GM19452 (cell line): ENCODE measurements at regions not wholly inside any gene's neighbourhood (a gene's known extent, or its start where the extent isn't known, plus 50 kb on each side); places are given as distances from the start of the nearest gene placed in this dataset.

Experiments
- ATAC-seq: cut with Tn5 transposase; IDR thresholded peaks from one replicate; pipeline ENCODE4 v1.9.1; 2021; ENCODE audit not compliant: unreplicated experiment

DNA sequence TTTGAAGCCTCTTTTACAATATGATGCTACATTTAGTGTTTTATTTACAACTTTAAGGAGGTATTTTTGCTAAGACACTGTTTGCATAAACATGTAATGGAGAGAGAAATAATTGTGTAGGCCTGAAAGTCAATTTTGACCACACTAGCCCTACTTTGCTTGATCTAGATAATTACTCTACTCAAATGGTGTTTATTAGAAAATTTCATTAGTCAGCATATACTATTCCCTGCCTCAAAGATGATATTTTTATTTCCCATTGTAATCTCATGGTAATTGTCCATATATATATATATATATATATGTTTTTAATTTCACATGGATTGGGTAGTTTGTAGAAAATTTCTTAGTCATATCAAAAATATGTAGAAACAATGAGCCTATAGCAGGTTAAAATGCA is 632.2 kb downstream of the SATB2 start:
- no peak for ATAC-seq

DNA sequence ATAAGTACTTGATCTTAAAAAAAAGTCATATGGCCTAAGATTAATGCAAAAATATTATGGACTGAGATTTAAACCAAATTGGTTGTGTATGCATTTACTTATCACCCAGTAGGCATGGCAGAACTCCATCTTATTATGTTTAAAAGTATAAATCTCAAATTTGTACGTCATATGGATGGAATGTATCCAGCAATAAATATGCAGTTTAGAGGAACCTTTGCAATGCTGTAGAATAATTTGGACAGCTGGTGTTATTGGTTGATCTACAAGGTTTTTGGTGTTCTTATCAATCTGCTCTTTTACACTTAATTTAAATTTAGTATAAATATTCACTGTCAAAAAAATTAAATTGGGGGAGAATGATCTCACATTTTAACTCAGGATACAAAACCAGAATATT is 640.2 kb downstream of the SATB2 start:
- no peak for ATAC-seq

DNA sequence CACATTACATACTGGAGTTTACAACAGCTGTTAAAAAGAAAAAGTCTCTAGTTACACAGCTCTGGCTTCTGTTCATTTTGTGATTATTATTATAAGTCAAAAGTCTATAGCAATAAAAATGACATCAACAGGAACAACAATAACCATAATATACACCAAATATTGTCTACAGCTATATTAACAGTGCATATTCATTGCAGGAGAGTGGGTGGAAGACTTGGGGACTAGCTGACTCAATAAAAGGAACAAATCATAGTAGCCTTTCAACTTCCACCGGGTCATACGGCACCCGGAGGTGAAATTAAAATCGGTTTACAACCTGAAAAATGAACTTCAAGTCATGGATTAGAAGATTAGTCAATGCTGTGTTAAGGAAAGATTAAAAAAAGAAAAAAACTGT is 642.1 kb downstream of the SATB2 start:
- ATAC-seq = no peak

DNA sequence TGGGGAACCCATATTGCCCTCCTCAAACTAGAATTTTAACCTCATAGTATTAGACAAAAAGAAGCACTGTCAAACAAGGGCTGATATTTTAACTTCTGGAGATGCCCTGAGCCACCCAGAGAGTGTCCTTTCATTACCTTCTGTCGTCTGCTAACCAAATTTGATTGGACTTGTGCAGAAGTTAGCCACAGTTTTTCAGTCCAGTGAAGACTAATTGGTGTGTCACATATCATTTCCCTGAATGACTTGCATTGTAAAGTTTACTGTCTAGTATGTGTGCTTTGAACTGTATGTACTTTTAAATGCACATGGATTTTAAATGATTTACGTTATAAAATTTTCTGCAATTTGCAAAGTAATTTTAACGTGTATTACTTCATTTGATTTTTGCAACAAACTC is 646.5 kb downstream of the SATB2 start:
- ATAC-seq = no peak

DNA sequence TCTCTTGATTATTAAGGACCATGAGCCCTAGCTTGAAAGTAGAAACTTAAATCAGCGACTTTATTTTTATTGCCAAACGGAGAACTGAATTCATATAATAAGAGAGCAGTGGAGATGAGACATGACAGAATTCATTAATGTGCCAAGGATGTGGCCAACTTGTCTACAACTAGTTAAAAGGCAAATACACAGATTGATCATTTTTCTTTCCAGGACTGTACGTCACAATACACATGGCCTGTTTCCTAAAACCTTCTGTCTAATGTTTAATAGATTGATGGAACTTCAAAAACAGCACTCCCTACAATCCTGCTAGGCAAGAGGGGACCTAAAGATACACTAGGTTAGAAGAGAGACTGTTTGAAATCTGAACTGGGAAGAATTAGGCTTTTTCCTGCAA is 647.8 kb downstream of the SATB2 start:
- ATAC-seq = no peak

DNA sequence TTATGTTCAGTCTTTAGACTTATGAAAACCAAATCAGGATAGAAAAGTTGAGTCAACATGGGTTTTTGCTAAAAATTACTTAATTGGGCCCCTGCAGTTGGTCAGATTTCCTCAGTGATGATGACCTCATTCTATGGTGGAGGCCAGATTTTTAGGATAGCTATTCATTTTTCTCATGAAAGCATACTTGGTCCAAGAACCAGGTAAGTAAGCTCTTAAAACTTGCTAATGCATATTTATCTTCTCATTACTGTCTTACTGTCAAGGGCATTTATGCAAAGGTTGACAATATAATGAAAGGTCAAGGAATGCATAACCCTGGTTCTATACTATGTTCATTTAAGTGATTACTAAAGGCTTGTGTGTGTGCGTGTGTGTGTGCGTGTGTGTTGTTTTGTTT is 650.6 kb downstream of the SATB2 start:
- no peak for ATAC-seq

DNA sequence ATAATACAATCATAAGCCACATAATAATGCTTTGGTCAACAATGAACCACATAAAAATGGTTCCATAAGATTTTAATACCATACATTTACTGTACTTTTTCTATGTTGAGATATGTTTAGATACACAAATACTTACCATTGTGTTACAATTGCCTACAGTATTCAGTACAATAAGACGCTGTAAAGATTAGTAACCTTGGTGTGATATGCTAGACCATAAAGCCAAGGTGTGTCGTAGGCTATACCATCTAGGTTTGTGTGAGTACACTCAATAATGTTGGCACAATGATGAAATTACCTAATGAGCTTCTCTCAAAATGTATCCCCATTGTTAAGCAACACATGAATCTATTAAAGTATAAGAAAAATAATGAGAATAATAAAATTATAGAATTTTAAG is 662.3 kb downstream of the SATB2 start:
- ATAC-seq = no peak

DNA sequence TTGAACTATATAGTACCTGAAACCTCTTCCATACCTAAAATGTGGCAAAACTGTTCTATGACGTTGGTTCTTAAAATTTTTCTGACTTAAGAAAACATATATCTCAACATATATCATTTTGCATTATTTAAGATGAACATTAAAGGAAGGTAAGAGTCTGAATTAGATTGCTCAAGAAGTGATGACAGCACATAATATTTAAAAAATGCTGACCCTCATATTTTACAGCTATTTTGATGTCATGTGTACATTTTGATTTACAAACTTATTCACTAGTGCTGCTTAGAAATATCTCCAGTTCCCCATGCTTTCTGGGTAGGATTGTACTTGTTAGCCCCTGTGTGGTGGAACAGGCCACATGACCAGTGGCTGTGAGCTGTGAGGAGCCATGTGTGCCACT is 666.1 kb downstream of the SATB2 start:
- ATAC-seq = no peak

DNA sequence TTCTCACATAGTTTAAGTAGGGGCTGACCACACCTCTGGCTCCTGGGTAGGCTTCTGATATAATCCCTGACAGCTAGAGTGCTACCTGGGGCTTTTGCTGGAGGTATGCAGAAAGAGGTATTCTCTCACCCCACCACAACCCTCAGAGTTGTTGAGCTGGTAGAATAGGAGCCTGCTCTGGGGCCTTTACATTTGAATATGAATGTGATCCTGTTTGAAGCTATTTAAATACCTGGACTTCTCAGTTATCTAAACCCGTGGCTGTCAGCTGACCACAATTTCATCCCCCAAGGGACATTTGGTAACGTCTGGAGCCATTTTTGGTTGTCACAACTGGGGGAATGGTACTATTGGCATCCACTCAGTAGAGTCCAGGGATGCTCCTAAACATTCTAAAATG is 669.1 kb downstream of the SATB2 start:
- no peak for ATAC-seq

DNA sequence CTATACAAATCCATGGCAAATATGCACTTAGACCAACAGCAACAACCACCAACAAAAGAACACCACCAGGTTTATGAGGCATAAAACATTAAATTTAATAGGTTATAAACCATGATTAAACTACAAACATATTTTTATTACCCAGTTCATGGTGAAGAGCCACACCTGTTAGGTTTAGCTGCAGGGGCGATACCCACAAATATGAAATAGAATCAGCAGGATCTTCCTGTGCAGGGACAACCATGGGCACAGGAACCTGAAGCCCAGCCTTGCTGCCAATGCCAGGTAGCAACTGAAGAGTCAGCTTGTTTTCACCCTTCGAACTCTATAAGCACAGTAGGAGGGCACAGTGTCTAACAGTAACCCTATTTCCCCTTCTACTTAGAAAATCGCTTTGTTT is 675.0 kb downstream of the SATB2 start:
- ATAC-seq = no peak

DNA sequence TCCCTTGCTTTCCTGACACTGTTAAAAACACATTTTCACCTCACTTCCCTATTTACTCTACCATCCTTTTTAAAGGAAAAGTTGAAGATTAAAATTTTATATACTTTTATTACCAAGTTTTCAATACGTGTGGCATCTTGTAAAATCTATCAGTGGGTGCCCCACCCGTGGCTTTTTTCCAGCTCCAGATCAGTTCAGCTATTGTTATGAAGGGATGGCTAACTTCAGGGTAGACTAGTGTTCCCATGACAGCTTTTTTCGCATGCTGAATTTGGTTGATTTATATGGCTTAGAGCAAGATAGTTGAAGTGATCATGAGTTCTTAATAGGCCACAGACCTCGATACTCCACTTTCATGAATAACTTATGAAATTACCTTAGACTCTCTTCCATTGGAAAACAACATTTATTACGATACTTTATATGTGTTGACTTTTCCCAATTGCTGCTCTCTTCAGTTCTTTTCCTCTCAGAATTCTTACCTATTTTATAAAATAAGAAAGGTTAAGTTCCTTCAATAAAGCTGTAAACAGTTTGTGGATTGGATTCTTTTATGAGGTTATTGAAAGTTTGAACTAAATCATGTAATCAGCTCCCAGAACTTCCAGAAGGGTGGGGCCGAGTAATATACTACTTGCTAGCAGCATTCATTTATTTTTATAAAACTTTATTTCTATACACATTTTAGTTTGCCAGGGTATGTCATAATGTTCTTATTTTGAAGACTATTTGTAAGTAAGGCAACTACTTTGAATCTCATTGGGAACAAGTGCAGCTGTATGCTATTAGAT is 680.9 kb downstream of the SATB2 start:
- no peak for ATAC-seq

DNA sequence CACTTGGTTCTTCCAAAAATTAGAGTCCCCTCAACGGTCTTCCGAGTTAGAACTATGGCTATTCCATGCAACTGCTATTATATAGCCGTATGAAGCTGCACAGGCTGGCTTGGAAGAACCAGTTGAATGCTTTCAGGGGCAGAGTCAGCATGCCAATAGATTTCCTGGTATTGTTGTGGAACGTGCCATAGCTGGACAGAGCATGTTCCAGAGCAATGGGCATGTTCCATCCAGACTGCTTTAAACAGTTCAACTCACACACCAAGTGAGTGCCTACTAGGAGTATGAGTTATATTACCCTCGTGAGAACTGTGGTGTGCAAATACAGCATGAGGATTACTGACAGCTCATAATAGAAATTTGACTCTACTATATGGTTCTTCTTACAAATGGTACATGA is 682.0 kb downstream of the SATB2 start:
- no peak for ATAC-seq

DNA sequence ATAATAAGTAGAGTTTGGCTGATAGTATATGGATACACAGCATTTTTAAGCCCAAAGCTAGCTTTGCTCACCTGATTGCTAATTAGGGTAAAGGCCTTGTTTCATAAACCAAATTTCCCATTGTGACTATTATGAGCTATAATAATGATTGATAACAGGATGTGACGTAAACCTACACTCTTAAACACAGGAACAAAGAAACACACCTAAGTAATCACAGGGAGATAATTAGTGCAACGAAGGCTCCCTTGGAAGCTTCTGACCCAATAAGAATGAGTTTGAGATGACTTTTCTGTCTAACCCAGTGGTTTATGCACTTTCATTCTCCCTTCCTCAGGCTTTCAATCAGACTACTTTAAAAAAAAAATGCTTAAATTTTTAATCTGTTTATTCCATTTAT is 683.2 kb downstream of the SATB2 start:
- no peak for ATAC-seq

DNA sequence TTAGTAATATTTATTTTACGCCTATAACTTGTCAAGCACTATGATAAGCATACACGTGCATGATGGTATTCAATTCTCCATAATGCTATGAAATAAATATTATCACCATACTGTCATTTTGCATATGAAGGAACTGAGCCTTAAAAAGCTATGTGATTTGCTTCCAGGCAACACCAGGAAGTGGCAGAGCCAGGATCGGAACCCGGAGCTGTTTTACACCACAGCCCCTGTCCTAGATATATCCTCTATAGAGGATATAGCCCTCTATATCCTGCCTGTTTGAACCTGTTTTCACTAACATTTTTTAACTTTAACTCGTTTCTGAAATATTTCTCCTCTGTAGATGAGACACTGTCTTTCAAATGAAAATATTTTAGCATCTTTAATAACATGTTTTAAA is 690.0 kb downstream of the SATB2 start:
- no peak for ATAC-seq

DNA sequence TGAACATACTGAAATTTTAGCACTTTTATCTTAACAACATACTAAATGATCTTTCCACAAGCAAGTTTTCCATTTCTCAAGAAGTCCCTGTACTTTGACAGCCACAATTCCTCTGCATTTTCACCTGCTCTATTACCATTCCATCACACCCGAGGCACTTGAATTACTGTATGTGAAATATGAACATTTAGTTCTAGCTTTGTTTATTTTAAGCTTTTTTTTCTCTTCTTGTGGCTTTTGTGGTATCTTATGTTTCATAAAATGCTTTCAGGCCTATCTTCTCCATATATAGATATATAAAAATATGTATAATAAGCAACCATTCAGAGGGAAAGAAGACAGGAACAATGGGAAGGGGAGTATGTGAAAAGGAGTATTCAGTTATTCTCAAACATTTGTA is 693.9 kb downstream of the SATB2 start:
- no peak for ATAC-seq

DNA sequence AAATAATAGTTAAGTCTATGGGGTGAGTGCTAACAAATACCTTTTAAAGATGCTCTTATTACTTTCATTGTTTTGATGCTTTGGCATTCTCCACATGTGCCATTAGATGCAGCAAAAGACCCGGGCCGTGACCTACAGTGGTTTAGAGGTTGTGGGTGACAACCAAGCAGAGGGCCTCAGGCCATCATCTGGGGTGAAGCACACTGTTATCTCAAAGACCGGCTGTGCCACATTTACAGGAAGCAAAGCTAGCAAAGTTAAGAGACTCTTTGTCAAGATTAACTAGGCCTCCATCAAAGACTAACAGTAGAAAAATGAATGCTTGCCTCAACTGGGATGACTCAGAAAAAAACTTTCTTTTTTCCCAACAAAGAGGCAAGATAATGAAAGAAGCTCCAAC is 695.3 kb downstream of the SATB2 start:
- no peak for ATAC-seq

DNA sequence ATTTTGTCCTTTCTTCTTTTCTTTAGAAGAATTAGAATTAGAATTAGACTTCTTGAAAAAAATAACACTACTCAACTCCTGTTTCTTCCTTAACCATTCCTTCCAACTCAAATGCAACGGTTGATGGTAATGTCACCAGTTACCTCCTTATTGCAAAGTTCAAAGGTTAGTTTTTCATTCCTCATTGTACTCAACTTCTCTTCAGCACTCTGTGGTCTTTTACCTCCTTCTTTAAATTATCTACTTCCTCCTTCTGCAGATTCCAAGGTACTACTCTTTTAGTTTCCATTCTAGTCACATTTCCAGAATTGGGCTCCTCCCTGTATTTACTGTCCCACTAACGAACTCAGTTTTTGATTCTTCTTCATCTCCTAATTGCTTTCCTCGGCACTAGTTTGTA is 700.7 kb downstream of the SATB2 start:
- no peak for ATAC-seq

DNA sequence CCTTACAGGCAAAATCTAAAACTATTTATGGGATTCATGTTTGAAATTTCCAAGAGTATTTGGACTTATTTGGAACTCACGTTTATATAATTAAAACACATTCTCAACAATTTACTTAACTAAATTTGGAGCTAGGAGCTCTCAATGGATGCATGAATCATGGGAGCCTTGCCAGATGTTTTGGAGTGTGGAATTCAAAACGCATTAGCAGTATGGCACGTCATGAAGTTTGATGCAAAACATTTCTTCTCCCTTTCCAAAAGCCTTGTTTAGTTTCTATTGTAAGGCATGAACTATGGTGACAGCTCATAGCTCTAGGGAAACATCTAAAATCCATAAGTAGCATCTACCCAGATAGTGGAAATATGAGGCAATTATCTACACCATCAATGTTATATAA is 701.6 kb downstream of the SATB2 start:
- ATAC-seq = no peak

DNA sequence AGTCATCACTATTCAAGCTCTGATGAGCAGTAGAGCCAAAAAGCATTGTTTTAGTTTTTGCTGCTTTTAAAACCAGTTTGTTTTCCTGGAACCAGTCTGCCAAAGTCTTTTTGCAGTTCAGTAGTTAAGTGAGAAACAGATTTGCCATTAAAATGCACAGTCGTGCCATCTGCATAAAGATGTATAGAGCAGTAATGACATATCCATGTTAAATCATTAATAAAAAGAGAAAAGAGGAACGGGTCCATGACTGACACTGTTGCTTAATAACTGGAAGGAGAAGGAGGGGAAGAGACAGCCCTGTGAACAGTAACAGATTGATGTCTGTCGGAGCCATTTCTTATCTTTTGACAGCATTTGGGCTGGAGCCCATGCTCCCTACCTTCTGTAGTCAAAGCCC is 704.6 kb downstream of the SATB2 start:
- no peak for ATAC-seq

DNA sequence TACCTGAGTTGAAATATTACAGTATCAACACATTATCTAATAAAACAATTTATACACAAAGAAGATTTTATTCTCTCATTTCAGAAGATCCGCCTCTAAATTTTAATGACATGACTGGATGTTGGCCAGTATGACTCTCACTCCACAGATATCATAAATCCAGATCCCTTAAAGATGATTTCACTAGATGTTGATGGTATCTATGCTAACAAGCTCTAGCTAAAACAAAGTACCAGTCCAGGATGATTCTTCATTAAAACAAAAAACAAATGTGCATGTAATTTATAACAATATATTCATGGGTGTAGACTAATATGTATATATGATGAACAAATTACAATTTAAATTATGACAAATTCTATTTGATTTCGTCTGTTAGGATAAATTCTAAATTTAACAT is 708.4 kb downstream of the SATB2 start:
- no peak for ATAC-seq

DNA sequence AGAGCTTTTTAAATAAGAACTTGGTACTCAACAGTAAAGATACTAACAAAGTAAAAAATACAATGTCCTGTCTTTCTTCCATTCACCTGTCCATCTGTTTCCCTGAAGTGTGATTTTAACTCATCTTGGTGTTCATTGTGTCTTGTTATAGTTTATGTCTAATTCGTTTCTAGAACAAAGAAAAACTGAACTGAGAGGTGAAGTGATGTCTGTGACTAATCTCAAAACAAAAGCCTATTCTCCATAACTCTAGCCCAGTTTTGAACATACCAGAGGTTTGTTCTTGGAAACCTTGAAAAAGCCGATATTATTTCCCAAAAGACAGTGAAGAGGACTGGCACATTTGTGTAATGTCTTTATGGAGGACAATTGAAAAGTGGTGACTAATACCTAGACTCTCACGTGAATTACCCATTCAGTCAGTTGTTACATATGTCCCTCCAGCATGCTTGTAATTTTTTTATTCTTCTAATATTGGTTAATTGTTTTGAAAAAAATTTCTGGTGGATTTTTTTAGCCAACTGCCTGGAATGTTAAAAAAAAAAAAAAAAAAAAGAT is 725.8 kb downstream of the SATB2 start:
- no peak for ATAC-seq

DNA sequence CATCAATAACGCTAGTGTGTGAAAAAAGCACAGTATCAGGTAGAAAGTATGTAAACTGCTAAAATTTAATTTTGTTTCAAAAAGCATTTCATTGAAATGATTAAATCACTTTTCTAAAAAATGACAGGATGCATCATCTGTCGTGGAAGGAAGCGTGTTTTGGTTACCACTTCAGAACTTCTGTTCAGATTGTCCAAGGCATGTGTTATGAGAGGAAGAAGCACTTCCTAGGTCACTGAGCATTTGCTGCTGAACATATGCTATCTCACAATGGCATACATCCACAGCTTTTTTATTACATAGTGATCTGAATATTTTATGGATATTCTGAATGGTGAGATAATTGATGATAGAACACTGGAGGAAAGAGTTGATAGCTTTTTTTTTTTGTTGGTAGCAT is 737.5 kb downstream of the SATB2 start:
- ATAC-seq = no peak

DNA sequence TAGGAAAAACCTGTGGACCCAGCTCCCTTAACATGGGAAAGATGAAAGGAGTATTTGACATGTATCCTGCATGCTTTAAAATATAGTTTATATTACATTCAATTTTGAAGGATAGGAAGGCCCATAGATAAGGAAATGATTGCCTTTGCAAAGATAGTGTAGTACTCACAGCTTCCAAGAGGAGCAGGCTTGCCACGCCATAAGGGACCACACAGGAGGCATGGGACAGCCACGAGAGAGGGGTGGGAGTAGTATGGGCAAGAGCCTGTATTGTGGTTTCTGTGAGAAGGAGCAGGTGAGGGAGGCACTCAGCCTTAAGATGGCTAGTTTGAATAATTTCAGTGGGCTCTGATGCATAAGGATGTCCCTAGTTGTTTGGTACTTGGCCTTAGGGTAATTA is 740.3 kb downstream of the SATB2 start:
- no peak for ATAC-seq
